BJ (cell line): ENCODE measurements at regions not wholly inside any gene's neighbourhood (a gene's known extent, or its start where the extent isn't known, plus 50 kb on each side); places are given as distances from the start of the nearest gene placed in this dataset.

Experiments used
- CTCF ChIA-PET: fragments of 350-600 bp; formaldehyde crosslinking; extraction: SDS; loops from one replicate; lab custom pipeline; 2021; ENCODE audit warnings: antibody characterized with exemption, inconsistent platforms; lab: Yijun Ruan, JAX
- POLR2A ChIA-PET: fragments of 300-600 bp; sonication (Branson Sonifier 250); formaldehyde crosslinking; extraction: SDS; loops from one replicate; lab custom pipeline; 2021; ENCODE audit warnings: antibody characterized with exemption; lab: Charles Lee
- DNase-seq: peaks from one replicate; pipeline ENCODE4 v3.0.0-alpha.2; 2011; ENCODE audit warnings: low read depth
- H3K27me3 ChIP-seq: 2 replicates; pipeline ENCODE4 v1.6.0; 2011; ENCODE audit warnings: low read length; ENCODE audit not compliant: control insufficient read depth, insufficient read depth
- H3K36me3 ChIP-seq: 2 replicates; pipeline ENCODE4 v1.5.1; 2011; ENCODE audit warnings: low read length; ENCODE audit not compliant: control insufficient read depth, insufficient read depth
- H3K4me3 ChIP-seq: 2 replicates; pipeline ENCODE4 v1.5.1; 2011; ENCODE audit warnings: low read depth, mild to moderate bottlenecking, control low read depth, low read length
- TF ChIP-seq, protein P1 (sequence below): IDR thresholded peaks from 2 replicates; pipeline ENCODE4 v1.5.1; 2011; ENCODE audit warnings: low read depth, mild to moderate bottlenecking, control low read depth, inconsistent platforms, low read length, moderate library complexity; ENCODE audit not compliant: insufficient read depth

DNA sequence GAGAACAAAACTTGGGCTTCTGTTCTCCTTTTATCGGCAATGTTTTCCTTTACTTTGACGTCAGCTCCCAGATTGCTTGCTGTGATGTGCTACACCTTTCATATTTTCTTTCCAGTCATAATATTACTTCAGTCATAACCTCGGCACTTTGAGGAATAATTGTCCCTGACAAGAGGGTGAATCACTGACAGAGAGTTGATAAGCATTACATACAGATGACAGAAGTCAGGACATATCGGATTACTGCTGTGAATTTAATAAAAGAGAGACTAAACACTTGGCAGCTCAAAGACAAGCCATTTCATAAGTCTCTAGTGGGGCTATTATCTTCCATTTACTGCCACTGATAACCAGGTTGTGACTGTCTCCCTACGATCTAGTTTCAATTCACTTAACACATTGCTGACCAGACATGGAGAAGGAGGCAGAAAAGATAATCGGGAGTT lies 362.1 kb upstream of the ARRDC4 start:
- no peak for DNase-seq
- Histone ChIP-seq H3K4me3 (no peak overlapping the region), H3K36me3 (no peaks in the 10 kb centered on the region), H3K27me3 (no peaks in the 10 kb centered on the region)
- POLR2A ChIA-PET, result no interaction called here
- TF ChIP-seq, protein P1, sequence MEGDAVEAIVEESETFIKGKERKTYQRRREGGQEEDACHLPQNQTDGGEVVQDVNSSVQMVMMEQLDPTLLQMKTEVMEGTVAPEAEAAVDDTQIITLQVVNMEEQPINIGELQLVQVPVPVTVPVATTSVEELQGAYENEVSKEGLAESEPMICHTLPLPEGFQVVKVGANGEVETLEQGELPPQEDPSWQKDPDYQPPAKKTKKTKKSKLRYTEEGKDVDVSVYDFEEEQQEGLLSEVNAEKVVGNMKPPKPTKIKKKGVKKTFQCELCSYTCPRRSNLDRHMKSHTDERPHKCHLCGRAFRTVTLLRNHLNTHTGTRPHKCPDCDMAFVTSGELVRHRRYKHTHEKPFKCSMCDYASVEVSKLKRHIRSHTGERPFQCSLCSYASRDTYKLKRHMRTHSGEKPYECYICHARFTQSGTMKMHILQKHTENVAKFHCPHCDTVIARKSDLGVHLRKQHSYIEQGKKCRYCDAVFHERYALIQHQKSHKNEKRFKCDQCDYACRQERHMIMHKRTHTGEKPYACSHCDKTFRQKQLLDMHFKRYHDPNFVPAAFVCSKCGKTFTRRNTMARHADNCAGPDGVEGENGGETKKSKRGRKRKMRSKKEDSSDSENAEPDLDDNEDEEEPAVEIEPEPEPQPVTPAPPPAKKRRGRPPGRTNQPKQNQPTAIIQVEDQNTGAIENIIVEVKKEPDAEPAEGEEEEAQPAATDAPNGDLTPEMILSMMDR, result no peak
- CTCF ChIA-PET, result no interaction called here

DNA sequence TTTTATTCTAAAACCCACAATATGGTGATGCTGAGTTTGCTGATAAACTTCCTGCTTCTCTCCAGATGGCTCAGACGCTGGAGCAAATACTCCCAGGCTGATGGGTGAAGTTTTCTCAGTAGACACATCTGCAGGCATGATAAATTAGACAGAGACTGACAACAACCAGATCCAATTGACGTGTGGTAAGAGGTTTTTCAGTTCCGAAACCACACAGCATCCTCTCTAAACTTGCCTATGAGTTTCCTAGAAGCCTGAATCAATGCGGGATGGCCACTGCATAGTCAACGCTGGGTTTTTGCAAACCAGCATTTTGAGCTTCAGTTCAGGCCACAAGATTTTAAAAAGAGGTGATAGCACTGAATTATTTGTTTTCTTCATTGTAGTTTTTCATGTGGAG lies 360.3 kb upstream of the ARRDC4 start:
- no peak for DNase-seq
- no peak overlapping the region for H3K4me3 ChIP-seq
- TF ChIP-seq, protein P1, result no peak
- ChIA-PET CTCF (no interaction called here), POLR2A (no interaction called here)
- no peaks in the 10 kb centered on the region for H3K27me3 ChIP-seq
- H3K36me3 ChIP-seq, result no peaks in the 10 kb centered on the region

DNA sequence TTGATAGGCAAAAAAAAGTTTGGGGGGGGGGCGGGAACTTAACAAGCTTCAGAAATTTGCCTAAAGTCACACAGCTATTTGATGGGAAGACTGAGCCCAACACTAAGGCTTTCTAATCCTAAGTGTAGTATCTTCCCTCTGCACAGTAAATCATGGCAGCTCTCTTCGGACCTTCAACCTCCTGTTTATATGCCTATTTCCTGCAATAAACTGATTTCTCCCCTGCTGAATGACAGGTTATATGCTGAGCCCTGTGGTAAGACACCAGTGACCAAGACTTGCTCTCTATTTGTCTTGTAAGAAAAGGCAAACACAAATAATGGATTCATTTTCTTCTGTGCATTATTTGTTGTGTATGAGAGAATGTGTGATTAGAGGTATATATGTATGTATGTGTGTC lies 355.8 kb upstream of the ARRDC4 start:
- TF ChIP-seq, protein P1, result no peak
- CTCF ChIA-PET, result no interaction called here
- Histone ChIP-seq H3K27me3 (no peaks in the 10 kb centered on the region), H3K36me3 (no peaks in the 10 kb centered on the region), H3K4me3 (no peak overlapping the region)
- DNase-seq, result no peak
- POLR2A ChIA-PET, result no interaction called here

DNA sequence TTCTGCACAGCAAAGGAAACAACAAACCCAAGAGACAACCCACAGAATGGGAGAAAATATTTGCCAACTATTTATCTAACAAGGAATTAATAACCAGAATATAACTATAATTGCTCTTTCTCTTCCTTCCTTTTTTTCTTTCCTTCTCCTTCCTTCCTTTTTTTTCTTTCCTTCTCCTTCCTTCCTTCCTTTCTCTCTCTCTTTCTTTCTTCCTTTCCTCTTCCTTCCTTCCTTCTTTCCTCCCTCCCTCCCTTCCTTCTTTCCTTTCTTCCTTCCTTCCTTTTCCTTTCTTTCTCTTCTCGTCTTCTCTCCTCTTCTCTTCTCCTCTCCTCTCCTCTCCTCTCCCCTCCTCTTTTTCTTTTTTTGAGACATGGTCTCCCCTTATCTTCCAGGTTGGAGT lies 345.4 kb upstream of the ARRDC4 start:
- CTCF ChIA-PET, result no interaction called here
- DNase-seq, result no peak
- TF ChIP-seq, protein P1, result no peak
- Histone ChIP-seq H3K36me3 (no peaks in the 10 kb centered on the region), H3K27me3 (no peaks in the 10 kb centered on the region), H3K4me3 (no peak overlapping the region)
- POLR2A ChIA-PET, result no interaction called here

DNA sequence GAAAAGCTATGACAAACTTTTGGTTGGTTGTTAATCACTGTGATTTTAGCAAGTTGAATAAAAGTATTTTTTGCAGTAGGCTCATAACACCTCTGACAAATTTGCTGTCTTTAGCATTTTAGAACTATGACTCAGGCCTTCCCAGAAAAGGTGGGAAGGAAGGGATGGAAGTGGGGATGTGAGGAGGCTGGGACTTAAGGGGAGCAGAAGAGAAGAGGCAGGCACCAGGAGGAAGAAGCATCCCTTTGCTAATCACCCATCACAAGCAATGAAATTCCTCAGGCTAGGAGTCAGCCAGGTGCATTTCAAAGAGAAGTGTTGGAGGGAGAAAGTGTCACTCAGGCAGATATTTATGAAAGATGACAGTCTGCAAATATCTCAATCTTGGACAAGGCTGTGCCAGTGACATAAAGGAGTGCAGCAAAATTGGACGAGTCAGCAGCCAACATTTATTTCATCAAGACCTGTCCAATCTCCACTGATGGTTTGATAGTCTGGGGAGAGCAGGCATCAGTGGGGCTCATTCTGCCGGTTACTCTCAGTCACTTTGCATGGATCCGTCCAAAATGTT lies 337.3 kb upstream of the ARRDC4 start:
- ChIA-PET CTCF (no interaction called here), POLR2A (no interaction called here)
- DNase-seq, result no peak
- H3K36me3 ChIP-seq, result no peaks in the 10 kb centered on the region
- TF ChIP-seq, protein P1, result no peak
- no peaks in the 10 kb centered on the region for H3K27me3 ChIP-seq
- H3K4me3 ChIP-seq, result no peak overlapping the region
